GM21786 (cell line): ENCODE measurements at regions not wholly inside any gene's neighbourhood (a gene's known extent, or its start where the extent isn't known, plus 50 kb on each side); places are given as distances from the start of the nearest gene placed in this dataset.

Source experiments
- ATAC-seq: cut with Tn5 transposase; IDR thresholded peaks from one replicate; pipeline ENCODE4 v1.9.1; 2021; ENCODE audit not compliant: unreplicated experiment

GRCh38 chr10:91694170-91694794 is 61.4 kb upstream of the PPP1R3C start:
- ATAC-seq, result no peak

DNA sequence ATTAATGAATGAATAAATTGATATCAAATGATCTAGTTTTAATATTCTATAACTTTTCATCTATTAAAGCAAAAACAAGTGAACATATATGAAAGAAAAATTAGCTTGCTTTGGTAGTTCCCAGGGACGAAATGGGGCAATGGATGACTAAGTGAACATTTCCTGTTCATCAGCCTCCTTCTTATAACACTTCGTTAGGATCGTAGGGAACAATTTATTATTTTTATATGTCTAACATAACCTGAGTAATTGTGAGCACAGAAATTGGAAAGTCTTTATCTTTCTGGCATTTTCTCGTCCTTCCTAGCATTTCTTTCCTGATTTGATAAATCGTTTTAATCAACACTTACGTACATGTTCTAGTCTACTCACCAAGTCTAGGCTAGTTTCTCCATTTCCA is 59.1 kb upstream of the PPP1R3C start:
- ATAC-seq, result no peak

DNA sequence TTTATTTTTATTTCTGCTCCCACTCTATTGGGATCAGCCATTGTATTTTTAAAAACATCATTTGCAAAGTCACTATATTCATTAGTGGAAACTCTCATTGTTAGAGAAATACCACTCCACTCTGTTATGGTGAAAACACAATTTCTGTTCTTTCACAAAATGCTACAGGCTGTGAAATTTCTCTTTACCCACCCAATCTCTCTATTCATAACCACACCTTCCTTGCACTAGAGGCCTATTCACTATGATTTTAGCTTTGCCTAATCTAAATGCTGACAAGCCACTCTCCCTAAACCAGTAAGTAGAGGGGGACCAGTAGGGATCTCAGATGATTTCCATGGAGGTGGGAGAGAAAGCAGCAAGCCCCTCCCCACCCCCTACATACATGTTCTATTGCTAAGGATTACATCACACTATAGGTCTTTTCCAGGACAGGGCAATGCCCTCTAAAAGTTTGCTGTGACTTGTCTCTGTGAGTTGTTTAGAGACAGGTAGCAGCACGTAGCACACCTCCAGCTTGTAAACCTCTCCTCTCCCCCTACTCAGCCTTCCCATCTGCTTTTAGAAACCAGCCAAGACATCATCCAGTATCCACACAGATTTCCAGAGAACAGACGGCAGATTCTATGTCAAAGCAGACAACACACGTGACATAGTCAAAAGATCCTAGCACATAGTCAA is 58.3 kb upstream of the PPP1R3C start:
- no peak for ATAC-seq

DNA sequence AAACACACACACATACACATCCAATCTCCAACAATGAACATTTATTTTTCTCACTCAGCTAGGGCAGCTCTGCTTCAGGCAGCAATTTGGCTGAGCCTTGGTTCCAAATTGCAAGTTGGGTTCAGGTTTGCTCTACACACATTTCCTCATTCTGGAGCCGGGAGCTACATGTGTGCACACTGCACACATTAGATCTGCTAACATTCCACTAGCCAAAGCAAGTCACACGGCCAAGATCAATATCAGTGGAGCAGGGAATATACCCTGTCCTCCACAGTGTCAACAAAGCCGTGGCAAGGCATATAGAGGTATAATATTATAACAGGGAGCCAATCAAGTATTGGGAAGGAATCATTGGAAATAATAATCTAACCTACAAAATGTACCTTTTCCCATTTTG is 57.5 kb upstream of the PPP1R3C start:
- no peak for ATAC-seq

DNA sequence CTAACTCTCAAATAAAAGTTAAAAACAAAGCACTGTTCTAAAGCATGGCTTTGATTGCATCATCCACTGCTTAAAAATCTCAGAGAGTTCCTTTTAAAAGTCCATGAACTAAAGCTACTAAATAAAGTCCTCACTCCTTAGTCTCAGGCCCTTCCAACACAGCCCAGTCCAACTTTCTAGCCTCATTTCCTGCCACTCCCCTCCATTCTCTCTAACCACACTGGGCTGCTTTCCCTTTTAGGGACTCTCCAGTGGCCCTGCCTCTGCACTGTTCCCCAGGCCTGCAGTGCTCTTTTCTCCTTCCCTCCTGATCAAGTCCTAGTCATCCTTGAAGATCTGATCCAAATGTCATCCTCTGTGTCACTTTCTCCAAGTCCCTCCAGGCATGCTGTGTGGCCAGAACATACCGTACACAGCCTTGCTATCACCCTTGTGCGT is 56.9 kb upstream of the PPP1R3C start:
- ATAC-seq, result no peak

- ATAC-seq, result no peak
Observed at GRCh38 chr10:91684841-91685240, 52.0 kb upstream of the PPP1R3C start.

- ATAC-seq, result no peak
Observed at GRCh38 chr10:91683975-91684374, 51.1 kb upstream of the PPP1R3C start.

DNA sequence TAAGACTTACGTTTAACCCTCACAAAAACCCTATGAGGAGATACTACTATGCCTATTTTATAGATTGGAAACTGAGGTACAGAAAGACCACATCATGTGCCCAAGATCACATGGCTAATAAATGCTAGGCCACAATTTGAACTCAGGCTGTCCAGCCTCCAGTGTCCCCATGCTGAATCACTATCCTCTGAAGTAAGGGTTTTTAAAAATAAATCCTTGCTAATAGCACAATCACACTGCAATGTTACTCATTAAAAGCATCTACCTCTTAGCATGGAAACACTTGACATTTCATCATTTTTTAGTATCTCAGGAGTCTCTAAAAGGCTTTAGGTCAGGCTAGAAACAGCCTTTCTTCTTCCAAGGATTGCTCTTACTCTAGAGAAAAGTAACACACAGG is 50.0 kb upstream of the PPP1R3C start:
- ATAC-seq, result no peak
